ENCODE measurements at regions not wholly inside any gene's neighbourhood (a gene's known extent, or its start where the extent isn't known, plus 50 kb on each side); places are given as distances from the start of the nearest gene placed in this dataset.

DNA sequence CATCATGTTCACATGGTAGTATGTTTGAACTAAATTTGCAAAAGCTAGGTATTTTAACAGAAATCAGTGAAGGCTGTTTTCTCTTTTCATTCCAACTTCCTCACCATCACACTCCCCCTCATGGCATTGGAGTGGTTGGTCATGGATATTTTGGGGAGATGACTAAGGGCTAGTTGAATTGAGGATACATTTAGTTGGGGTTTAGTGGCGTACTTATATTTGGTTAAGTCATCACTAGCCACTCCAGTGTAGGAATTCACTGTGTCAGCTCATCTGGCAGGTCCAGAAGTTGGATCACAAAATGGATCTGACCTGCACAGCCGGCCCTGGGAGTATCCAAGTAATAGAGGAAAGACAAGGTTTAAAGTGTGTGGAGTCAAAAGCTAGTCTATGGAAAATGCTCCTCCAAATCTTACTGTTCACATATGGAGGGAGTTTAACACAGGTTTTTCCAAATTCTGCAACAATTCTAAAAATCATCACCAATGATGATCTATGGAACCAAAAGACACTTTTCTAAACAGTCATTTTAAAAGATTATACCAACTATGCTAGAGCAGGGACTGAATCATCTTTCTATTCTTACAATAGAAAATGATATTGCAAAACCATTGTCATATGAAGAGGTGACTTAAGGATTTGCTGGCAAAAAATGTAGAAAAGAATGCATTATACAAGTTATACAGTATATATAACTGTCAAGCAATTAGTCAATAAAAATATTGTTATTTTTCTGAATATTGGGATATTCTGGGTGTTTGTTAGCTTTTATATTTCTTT, 247.8 kb upstream of the PEX5L start:
- Histone ChIP-seq H3K79me2 (replicated peaks; ENCODE audit: insufficient read depth, low read length) (no peaks in the 10 kb centered on the region), H3K9me2 (ENCODE audit: insufficient read depth, low read length) (no peaks in the 10 kb centered on the region), H3K9ac (ENCODE audit: low read length) (no peak overlapping the region), H3F3A (ENCODE audit: insufficient read depth, low read length, poor library complexity, severe bottlenecking) (no peaks in the 10 kb centered on the region), H3K4me2 (ENCODE audit: low read length) (no peak overlapping the region), H3K27me3 (ENCODE audit: insufficient read depth, low read depth, low read length) (no peaks in the 10 kb centered on the region), H3K4me3 (ENCODE audit: low read length) (no peak overlapping the region), H3K36me3 (ENCODE audit: insufficient read depth, low read length) (no peaks in the 10 kb centered on the region), H3K27ac (ENCODE audit: low read length) (no peak overlapping the region), H3K9me3 (ENCODE audit: low read length) (no peaks in the 10 kb centered on the region), H4K20me1 (ENCODE audit: insufficient read depth) (no peaks in the 10 kb centered on the region), H2AFZ (ENCODE audit: low read depth, low read length) (no peak overlapping the region)
- TF ChIP-seq POLR2AphosphoS5 (IDR thresholded peaks at IDR 0.05) (no peak), EZH2 (IDR thresholded peaks at IDR 0.05; ENCODE audit: borderline replicate concordance, insufficient read depth, low read length, poor library complexity, severe bottlenecking) (no peak), RAD21 (conservative IDR thresholded peaks at IDR 0.05) (no peak), SMC3 (conservative IDR thresholded peaks at IDR 0.05; ENCODE audit: poor library complexity) (no peak), MXI1 (conservative IDR thresholded peaks at IDR 0.05; ENCODE audit: poor library complexity, severe bottlenecking) (no peak), EP300 (conservative IDR thresholded peaks at IDR 0.05; ENCODE audit: poor library complexity, severe bottlenecking) (no peak), TAF1 (IDR thresholded peaks at IDR 0.05; ENCODE audit: low read depth) (no peak), CTCF (IDR thresholded peaks at IDR 0.05; ENCODE audit: poor library complexity, severe bottlenecking) (no peak)
- TF ChIP-seq, protein P1, sequence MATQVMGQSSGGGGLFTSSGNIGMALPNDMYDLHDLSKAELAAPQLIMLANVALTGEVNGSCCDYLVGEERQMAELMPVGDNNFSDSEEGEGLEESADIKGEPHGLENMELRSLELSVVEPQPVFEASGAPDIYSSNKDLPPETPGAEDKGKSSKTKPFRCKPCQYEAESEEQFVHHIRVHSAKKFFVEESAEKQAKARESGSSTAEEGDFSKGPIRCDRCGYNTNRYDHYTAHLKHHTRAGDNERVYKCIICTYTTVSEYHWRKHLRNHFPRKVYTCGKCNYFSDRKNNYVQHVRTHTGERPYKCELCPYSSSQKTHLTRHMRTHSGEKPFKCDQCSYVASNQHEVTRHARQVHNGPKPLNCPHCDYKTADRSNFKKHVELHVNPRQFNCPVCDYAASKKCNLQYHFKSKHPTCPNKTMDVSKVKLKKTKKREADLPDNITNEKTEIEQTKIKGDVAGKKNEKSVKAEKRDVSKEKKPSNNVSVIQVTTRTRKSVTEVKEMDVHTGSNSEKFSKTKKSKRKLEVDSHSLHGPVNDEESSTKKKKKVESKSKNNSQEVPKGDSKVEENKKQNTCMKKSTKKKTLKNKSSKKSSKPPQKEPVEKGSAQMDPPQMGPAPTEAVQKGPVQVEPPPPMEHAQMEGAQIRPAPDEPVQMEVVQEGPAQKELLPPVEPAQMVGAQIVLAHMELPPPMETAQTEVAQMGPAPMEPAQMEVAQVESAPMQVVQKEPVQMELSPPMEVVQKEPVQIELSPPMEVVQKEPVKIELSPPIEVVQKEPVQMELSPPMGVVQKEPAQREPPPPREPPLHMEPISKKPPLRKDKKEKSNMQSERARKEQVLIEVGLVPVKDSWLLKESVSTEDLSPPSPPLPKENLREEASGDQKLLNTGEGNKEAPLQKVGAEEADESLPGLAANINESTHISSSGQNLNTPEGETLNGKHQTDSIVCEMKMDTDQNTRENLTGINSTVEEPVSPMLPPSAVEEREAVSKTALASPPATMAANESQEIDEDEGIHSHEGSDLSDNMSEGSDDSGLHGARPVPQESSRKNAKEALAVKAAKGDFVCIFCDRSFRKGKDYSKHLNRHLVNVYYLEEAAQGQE (IDR thresholded peaks at IDR 0.05; ENCODE audit: borderline replicate concordance) = no peak

- H3F3A ChIP-seq (ENCODE audit: insufficient read depth, low read length, poor library complexity, severe bottlenecking) = no peaks in the 10 kb centered on the region
- no peak overlapping the region for H3K27ac ChIP-seq (ENCODE audit: low read length)
- no peaks in the 10 kb centered on the region for H3K27me3 ChIP-seq (ENCODE audit: insufficient read depth, low read depth, low read length)
- H2AFZ ChIP-seq (ENCODE audit: low read depth, low read length) = no peak overlapping the region
- H4K20me1 ChIP-seq (ENCODE audit: insufficient read depth) = no peaks in the 10 kb centered on the region
- no peak overlapping the region for H3K9ac ChIP-seq (ENCODE audit: low read length)
- TF ChIP-seq MXI1 (conservative IDR thresholded peaks at IDR 0.05; ENCODE audit: poor library complexity, severe bottlenecking) = no peak
- no peak for TF ChIP-seq EZH2 (IDR thresholded peaks at IDR 0.05; ENCODE audit: borderline replicate concordance, insufficient read depth, low read length, poor library complexity, severe bottlenecking)
- TF ChIP-seq EP300 (conservative IDR thresholded peaks at IDR 0.05; ENCODE audit: poor library complexity, severe bottlenecking) = no peak
- TF ChIP-seq CTCF (IDR thresholded peaks at IDR 0.05; ENCODE audit: poor library complexity, severe bottlenecking) = no peak
- TF ChIP-seq POLR2AphosphoS5 (IDR thresholded peaks at IDR 0.05) = no peak
- TF ChIP-seq SMC3 (conservative IDR thresholded peaks at IDR 0.05; ENCODE audit: poor library complexity) = no peak
- no peak for TF ChIP-seq RAD21 (conservative IDR thresholded peaks at IDR 0.05)
- TF ChIP-seq, protein P1 (IDR thresholded peaks at IDR 0.05; ENCODE audit: borderline replicate concordance) = no peak
- TF ChIP-seq TAF1 (IDR thresholded peaks at IDR 0.05; ENCODE audit: low read depth) = no peak
- H3K9me2 ChIP-seq (ENCODE audit: insufficient read depth, low read length) = no peaks in the 10 kb centered on the region
- H3K36me3 ChIP-seq (ENCODE audit: insufficient read depth, low read length) = no peaks in the 10 kb centered on the region
- no peaks in the 10 kb centered on the region for H3K9me3 ChIP-seq (ENCODE audit: low read length)
- no peaks in the 10 kb centered on the region for H3K79me2 ChIP-seq (replicated peaks; ENCODE audit: insufficient read depth, low read length)
- no peak overlapping the region for H3K4me2 ChIP-seq (ENCODE audit: low read length)
- no peak overlapping the region for H3K4me3 ChIP-seq (ENCODE audit: low read length)
Observed at GRCh38 chr3:180287703-180288102, 251.0 kb upstream of the PEX5L start.
